Progenitor cell of endocrine pancreas (in vitro differentiated cells): ENCODE measurements at regions not wholly inside any gene's neighbourhood (a gene's known extent, or its start where the extent isn't known, plus 50 kb on each side); places are given as distances from the start of the nearest gene placed in this dataset.

Source experiments
- DNase-seq: peaks from one replicate; pipeline ENCODE4 v3.0.0; 2021; ENCODE audit warnings: low spot score; ENCODE audit not compliant: unreplicated experiment
- H3K27ac Mint-ChIP-seq: 2 replicates; pipeline ENCODE4 v1.8.0; 2021; ENCODE audit warnings: mild to moderate bottlenecking, moderate library complexity, mixed read lengths
- H3K27me3 Mint-ChIP-seq: 2 replicates; pipeline ENCODE4 v1.8.0; 2021; ENCODE audit warnings: mixed read lengths
- H3K36me3 Mint-ChIP-seq: 2 replicates; pipeline ENCODE4 v1.8.0; 2022; ENCODE audit warnings: mixed read lengths; ENCODE audit not compliant: insufficient read depth
- H3K4me1 Mint-ChIP-seq: 2 replicates; pipeline ENCODE4 v1.8.0; 2021; ENCODE audit warnings: low read depth, mixed read lengths
- H3K4me3 Mint-ChIP-seq: 2 replicates; pipeline ENCODE4 v1.8.0; 2021; ENCODE audit warnings: low read depth, mild to moderate bottlenecking, moderate library complexity, mixed read lengths
- H3K9me3 Mint-ChIP-seq: 2 replicates; pipeline ENCODE4 v1.8.0; 2021; ENCODE audit warnings: low read depth, mixed read lengths
- CTCF ChIP-seq: fragments of 200-600 bp; sonication (generic); IDR thresholded peaks from one replicate; pipeline ENCODE4 v1.5.0; 2021; ENCODE audit warnings: antibody characterized with exemption, mild to moderate bottlenecking; ENCODE audit not compliant: unreplicated experiment

GRCh38 chr1:43054961-43055360, 96.3 kb upstream of the SLC2A1 start:
- no peak for DNase-seq
- Mint-ChIP-seq H3K9me3 (no peaks in the 10 kb centered on the region), H3K27me3 (peaks cover 21% of the 10 kb centered on the region), H3K4me3 (no peak overlapping the region), H3K36me3 (no peaks in the 10 kb centered on the region), H3K4me1 (peaks cover 13% of the 10 kb centered on the region), H3K27ac (no peak overlapping the region)
- no peak for TF ChIP-seq CTCF

GRCh38 chr1:43052786-43053439, 94.2 kb upstream of the SLC2A1 start:
- no peaks in the 10 kb centered on the region for H3K36me3 Mint-ChIP-seq
- H3K27ac Mint-ChIP-seq, result no peak overlapping the region
- H3K4me1 Mint-ChIP-seq, result peaks cover 8% of the 10 kb centered on the region
- no peak for DNase-seq
- no peak for TF ChIP-seq CTCF
- H3K9me3 Mint-ChIP-seq, result no peaks in the 10 kb centered on the region
- H3K4me3 Mint-ChIP-seq, result no peak overlapping the region
- H3K27me3 Mint-ChIP-seq, result peaks cover 9% of the 10 kb centered on the region

DNA sequence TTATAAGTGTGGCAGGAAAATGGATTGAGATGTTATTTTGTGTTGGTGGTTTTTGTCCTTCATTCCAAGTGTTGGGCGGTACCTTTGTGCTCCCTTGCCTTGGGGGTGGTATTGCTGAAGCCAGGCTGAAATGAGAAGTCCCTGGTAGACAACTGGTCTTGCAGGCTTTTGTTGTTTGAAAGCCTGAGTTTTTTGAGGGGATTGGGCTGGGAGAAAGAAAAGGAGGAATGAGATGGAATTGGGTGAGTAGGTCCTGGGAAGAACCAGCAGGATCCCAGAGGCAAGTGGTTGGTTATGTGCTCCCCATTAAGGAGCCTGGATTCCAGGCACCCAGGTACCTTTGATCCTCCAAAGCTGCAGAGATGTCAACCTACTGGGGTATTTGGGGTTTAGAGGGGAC, 93.7 kb upstream of the SLC2A1 start:
- Mint-ChIP-seq H3K4me1 (peaks cover 8% of the 10 kb centered on the region), H3K27ac (no peak overlapping the region), H3K27me3 (peaks cover 3% of the 10 kb centered on the region), H3K9me3 (no peaks in the 10 kb centered on the region), H3K36me3 (no peaks in the 10 kb centered on the region), H3K4me3 (no peak overlapping the region)
- no peak for DNase-seq
- TF ChIP-seq CTCF, result no peak

GRCh38 chr1:43049481-43049880, 90.8 kb upstream of the SLC2A1 start:
- Mint-ChIP-seq H3K4me3 (no peak overlapping the region), H3K27ac (no peak overlapping the region), H3K9me3 (no peaks in the 10 kb centered on the region), H3K36me3 (no peaks in the 10 kb centered on the region), H3K27me3 (peaks cover 3% of the 10 kb centered on the region), H3K4me1 (peaks cover 11% of the 10 kb centered on the region)
- no peak for TF ChIP-seq CTCF
- no peak for DNase-seq

GRCh38 chr1:43048601-43049011, 89.9 kb upstream of the SLC2A1 start:
- H3K27ac Mint-ChIP-seq, result no peak overlapping the region
- H3K9me3 Mint-ChIP-seq, result no peaks in the 10 kb centered on the region
- H3K36me3 Mint-ChIP-seq, result no peaks in the 10 kb centered on the region
- H3K4me1 Mint-ChIP-seq, result peaks cover 12% of the 10 kb centered on the region
- DNase-seq, result no peak
- H3K27me3 Mint-ChIP-seq, result peaks cover 3% of the 10 kb centered on the region
- no peak for TF ChIP-seq CTCF
- no peak overlapping the region for H3K4me3 Mint-ChIP-seq
